ENCODE measurements at regions not wholly inside any gene's neighbourhood (a gene's known extent, or its start where the extent isn't known, plus 50 kb on each side); places are given as distances from the start of the nearest gene placed in this dataset.

GRCh38 chr14:76638841-76639240, 122.4 kb upstream of the VASH1 start:
- Histone ChIP-seq H3K4me2 (ENCODE audit: low read length) (no peak overlapping the region), H3K9ac (ENCODE audit: low read length) (no peak overlapping the region), H3K4me1 (ENCODE audit: control insufficient read depth in 1 of 2, insufficient read depth in 2 of 2, low read length in 2 of 2) (no peaks in the 10 kb centered on the region), H4K20me1 (ENCODE audit: insufficient read depth) (no peaks in the 10 kb centered on the region), H3K9me3 (ENCODE audit: control insufficient read depth in 1 of 2, insufficient read depth in 1 of 2, low read depth in 1 of 2, low read length in 2 of 2) (no peaks in the 10 kb centered on the region), H3K27me3 (ENCODE audit: insufficient read depth, low read length) (peaks cover 4% of the 10 kb centered on the region; the same call in 1 of the 2 replicates), H3K79me2 (ENCODE audit: insufficient read depth, low read length) (no peaks in the 10 kb centered on the region), H3K4me3 (replicated peaks in 1 of 2; ENCODE audit: low read depth in 1 of 2, low read length in 2 of 2) (no peak overlapping the region), H3K9me2 (ENCODE audit: insufficient read depth) (no peaks in the 10 kb centered on the region), H2AFZ (ENCODE audit: low read depth, low read length, poor library complexity, severe bottlenecking) (no peak overlapping the region), H3K36me3 (ENCODE audit: control insufficient read depth in 1 of 2, insufficient read depth in 2 of 2, low read length in 2 of 2) (no peaks in the 10 kb centered on the region), H3K27ac (ENCODE audit: low read depth, low read length) (no peak overlapping the region)
- intact Hi-C loops (cut with micrococcal nuclease), result no loop called here
- ChIA-PET CTCF (interaction anchor here (1.1 kb wide), 1 partner anchor 588 kb away, joined by 3 read pairs; no protein-coding TSS in a partner anchor), RAD21 (ENCODE audit: low non-redundant PET in 1 of 2, low total read pairs in 2 of 2, uncharacterized antibody in 2 of 2, unreplicated experiment in 2 of 2) (interaction anchor here in 1 of 2 experiments (0.6 kb wide), 1 partner anchor 930 kb away, joined by 3 read pairs; no protein-coding TSS in a partner anchor), POLR2A (no interaction called here)
- no peak for ATAC-seq
- no TSS peak for BruUV-seq (replicated peaks)
- no peak for DNase-seq (ENCODE audit: low read depth, low spot score)
- no peak for TF ChIP-seq CTCF (IDR thresholded peaks at IDR 0.05 in 2 of 3, conservative IDR thresholded peaks at IDR 0.05 in 1 of 3; ENCODE audit: borderline replicate concordance in 1 of 3, insufficient read depth in 1 of 3, low read depth in 2 of 3, low read length in 2 of 3)
- TF ChIP-seq SRF (IDR thresholded peaks at IDR 0.05; ENCODE audit: low read depth), result no peak
- no peak for TF ChIP-seq MAX (IDR thresholded peaks at IDR 0.05)
- no peak for TF ChIP-seq EZH2 (IDR thresholded peaks at IDR 0.05)

- BruUV-seq (replicated peaks), result no TSS peak
- Histone ChIP-seq H2AFZ (ENCODE audit: low read depth, low read length, poor library complexity, severe bottlenecking) (no peak overlapping the region), H3K79me2 (ENCODE audit: insufficient read depth, low read length) (no peaks in the 10 kb centered on the region), H3K36me3 (ENCODE audit: control insufficient read depth in 1 of 2, insufficient read depth in 2 of 2, low read length in 2 of 2) (no peaks in the 10 kb centered on the region), H3K9ac (ENCODE audit: low read length) (no peak overlapping the region), H3K9me2 (ENCODE audit: insufficient read depth) (no peaks in the 10 kb centered on the region), H3K4me1 (ENCODE audit: control insufficient read depth in 1 of 2, insufficient read depth in 2 of 2, low read length in 2 of 2) (no peaks in the 10 kb centered on the region), H3K27me3 (ENCODE audit: insufficient read depth, low read length) (peaks cover 5% of the 10 kb centered on the region; the same call in 1 of the 2 replicates), H4K20me1 (ENCODE audit: insufficient read depth) (no peaks in the 10 kb centered on the region), H3K4me3 (replicated peaks in 1 of 2; ENCODE audit: low read depth in 1 of 2, low read length in 2 of 2) (no peak overlapping the region), H3K4me2 (ENCODE audit: low read length) (no peak overlapping the region), H3K27ac (ENCODE audit: low read depth, low read length) (no peak overlapping the region), H3K9me3 (ENCODE audit: control insufficient read depth in 1 of 2, insufficient read depth in 1 of 2, low read depth in 1 of 2, low read length in 2 of 2) (no peaks in the 10 kb centered on the region)
- intact Hi-C loops (cut with micrococcal nuclease), result loop anchor here (10.0 kb wide), 1 partner anchor 735 kb away; no protein-coding TSS in a partner anchor
- RAD21 ChIA-PET (ENCODE audit: low non-redundant PET in 1 of 2, low total read pairs in 2 of 2, uncharacterized antibody in 2 of 2, unreplicated experiment in 2 of 2), result interaction anchor here in 1 of 2 experiments (0.6 kb wide), 1 partner anchor 931 kb away, joined by 3 read pairs; no protein-coding TSS in a partner anchor
- TF ChIP-seq ZFX (IDR thresholded peaks at IDR 0.05), result no peak
- no peak for TF ChIP-seq CBX3 (IDR thresholded peaks at IDR 0.05; ENCODE audit: low read depth)
- CTCF ChIA-PET, result interaction anchor here (1.1 kb wide), 1 partner anchor 589 kb away, joined by 3 read pairs; no protein-coding TSS in a partner anchor
- DNase-seq (ENCODE audit: low read depth, low spot score) (no peak), ATAC-seq (no peak)
- POLR2A ChIA-PET, result no interaction called here
These were observed 121.5 kb upstream of the VASH1 start for GRCh38 chr14:76639606-76640229.
